Epithelial cell of prostate (primary cell): ENCODE measurements at regions not wholly inside any gene's neighbourhood (a gene's known extent, or its start where the extent isn't known, plus 50 kb on each side); places are given as distances from the start of the nearest gene placed in this dataset.

Experiments used
- DNase-seq: peaks from one replicate; pipeline ENCODE4 v3.0.0-alpha.2; 2011; ENCODE audit warnings: low read depth, low spot score
- H3K27ac ChIP-seq: fragments of 450-650 bp; 2 replicates; pipeline ENCODE4 v1.5.1; 2017; ENCODE audit warnings: mild to moderate bottlenecking

- no peak for DNase-seq
- no peak overlapping the region for H3K27ac ChIP-seq
Measured at GRCh38 chr16:65895486-65895885, 471.0 kb upstream of the CDH5 start.

GRCh38 chr16:65890203-65890602 is 476.3 kb upstream of the CDH5 start:
- DNase-seq, result no peak
- no peak overlapping the region for H3K27ac ChIP-seq

GRCh38 chr16:65889533-65889966 is 476.9 kb upstream of the CDH5 start:
- DNase-seq, result peak; percentile 66
- peak overlapping the region; percentile 27 for H3K27ac ChIP-seq

GRCh38 chr16:65888201-65888600 is 478.3 kb upstream of the CDH5 start:
- no peak for DNase-seq
- H3K27ac ChIP-seq, result no peak overlapping the region

GRCh38 chr16:65884018-65884417 is 482.5 kb upstream of the CDH5 start:
- H3K27ac ChIP-seq, result peak overlapping the region; percentile 73
- peak; percentile 72 for DNase-seq

GRCh38 chr16:65878347-65878746 is 488.1 kb upstream of the CDH5 start:
- DNase-seq, result no peak
- no peak overlapping the region for H3K27ac ChIP-seq

GRCh38 chr16:65876624-65877023 is 489.9 kb upstream of the CDH5 start:
- no peak overlapping the region for H3K27ac ChIP-seq
- no peak for DNase-seq

GRCh38 chr16:65876056-65876408 is 490.5 kb upstream of the CDH5 start:
- H3K27ac ChIP-seq, result no peak overlapping the region
- DNase-seq, result no peak

- H3K27ac ChIP-seq, result no peak overlapping the region
- DNase-seq, result no peak
Measured at GRCh38 chr16:65875381-65876055, 491.0 kb upstream of the CDH5 start.

GRCh38 chr16:65869261-65869660 is 497.2 kb upstream of the CDH5 start:
- H3K27ac ChIP-seq, result no peak overlapping the region
- DNase-seq, result no peak

GRCh38 chr16:65867276-65867960 is 499.1 kb upstream of the CDH5 start:
- H3K27ac ChIP-seq, result no peak overlapping the region
- no peak for DNase-seq

- no peak overlapping the region for H3K27ac ChIP-seq
- no peak for DNase-seq
Measured at GRCh38 chr16:65863236-65863635, 503.3 kb upstream of the CDH5 start.

- DNase-seq, result no peak
- no peak overlapping the region for H3K27ac ChIP-seq
Measured at GRCh38 chr16:65861131-65861731, 505.3 kb upstream of the CDH5 start.

- DNase-seq, result no peak
- no peak overlapping the region for H3K27ac ChIP-seq
Measured at GRCh38 chr16:65855171-65856145, 511.0 kb upstream of the CDH5 start.

- no peak for DNase-seq
- H3K27ac ChIP-seq, result no peak overlapping the region
Measured at GRCh38 chr16:65846210-65846602, 520.3 kb upstream of the CDH5 start.

GRCh38 chr16:65845466-65846209 is 520.9 kb upstream of the CDH5 start:
- no peak for DNase-seq

GRCh38 chr16:65843941-65844340 is 522.5 kb upstream of the CDH5 start:
- no peak overlapping the region for H3K27ac ChIP-seq

More at GRCh38 chr16:65845466-65846209, 520.9 kb upstream of the CDH5 start:
- no peak overlapping the region for H3K27ac ChIP-seq

GRCh38 chr16:65842067-65842466 is 524.4 kb upstream of the CDH5 start:
- DNase-seq, result no peak
- H3K27ac ChIP-seq, result peak overlapping the region; percentile 15

More at GRCh38 chr16:65843941-65844340, 522.5 kb upstream of the CDH5 start:
- DNase-seq, result no peak

- no peak overlapping the region for H3K27ac ChIP-seq
- no peak for DNase-seq
Measured at GRCh38 chr16:65838001-65838400, 528.5 kb upstream of the CDH5 start.

GRCh38 chr16:65837464-65837863 is 529.0 kb upstream of the CDH5 start:
- DNase-seq, result no peak
- no peak overlapping the region for H3K27ac ChIP-seq
